ENCODE measurements at regions not wholly inside any gene's neighbourhood (a gene's known extent, or its start where the extent isn't known, plus 50 kb on each side); places are given as distances from the start of the nearest gene placed in this dataset.

DNA sequence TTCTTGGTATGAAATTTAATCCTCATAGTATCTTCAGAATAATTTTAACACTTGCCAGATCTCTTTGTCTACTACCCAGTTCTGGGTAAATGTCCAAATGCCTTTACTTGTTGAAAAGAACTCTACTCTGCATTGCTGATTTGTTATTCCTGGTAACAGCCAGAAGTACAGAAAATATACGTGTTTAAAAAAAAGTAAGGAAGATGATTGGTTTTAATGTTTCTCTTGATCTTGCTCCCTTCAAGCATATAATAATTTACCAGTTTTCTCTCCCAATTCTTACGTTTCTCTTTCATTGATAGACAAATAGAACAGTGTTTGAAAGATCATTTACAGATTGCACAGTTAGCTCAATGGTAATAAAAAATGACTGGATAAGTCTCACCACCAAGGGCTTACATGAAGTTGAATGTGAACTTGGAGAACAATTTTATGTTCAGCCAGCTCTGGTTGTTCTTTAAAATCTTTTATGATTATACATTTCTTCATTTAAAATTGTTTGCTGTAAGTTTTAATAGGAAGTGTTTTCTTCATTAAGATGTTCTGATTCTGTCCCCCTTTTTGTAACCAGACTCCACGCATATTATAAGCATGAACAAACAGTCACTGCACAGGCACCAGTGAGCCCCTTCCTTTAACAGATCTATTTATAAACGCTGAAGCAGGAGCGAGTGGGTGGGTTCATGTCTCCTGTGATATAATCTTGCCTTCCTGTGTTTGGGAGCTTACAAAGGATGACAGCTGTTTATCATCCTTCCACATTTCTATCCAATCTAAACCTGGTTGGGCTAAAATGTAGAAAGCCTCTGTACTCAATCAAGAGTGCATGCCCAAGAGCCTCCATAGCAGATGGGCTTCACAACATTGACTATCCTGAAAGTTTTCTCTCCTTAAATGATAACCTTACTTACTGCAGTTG, 299.5 kb downstream of the PRL start:
- no CpG with 5 or more reads among the region's 5 CpGs for WGBS, 2 experiments (ENCODE audit: insufficient coverage in 2 of 2)
- H3K27ac ChIP-seq (ENCODE audit: low read depth, low read length, severe bottlenecking) = peak overlapping the region; percentile 89

DNA sequence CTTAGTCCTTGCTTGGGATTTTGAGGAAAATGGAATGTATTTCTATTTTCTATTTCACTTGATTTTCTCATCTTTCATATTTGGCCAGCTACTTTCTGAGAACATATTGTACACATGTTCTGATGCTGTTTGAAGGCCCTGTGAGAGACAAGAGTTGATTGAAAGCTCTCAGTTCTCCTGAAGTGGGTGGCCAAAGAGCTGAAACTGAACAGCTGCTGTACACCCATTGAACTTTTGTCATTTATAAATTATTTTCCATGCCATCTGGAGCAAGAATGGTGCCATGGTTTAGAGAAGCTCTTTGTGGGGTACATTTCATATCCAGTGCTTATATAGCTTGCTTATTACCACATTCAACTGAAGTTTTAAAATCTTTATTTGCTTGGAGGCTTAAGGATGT, 298.3 kb downstream of the PRL start:
- Histone ChIP-seq H3K4me1 (ENCODE audit: control insufficient read depth, insufficient read depth, low read length, poor library complexity, severe bottlenecking) (peaks cover 53% of the 10 kb centered on the region), H3K36me3 (ENCODE audit: control insufficient read depth, insufficient read depth, low read length) (no peaks in the 10 kb centered on the region), H3K4me3 (ENCODE audit: extremely low read depth, insufficient read depth, low read length, poor library complexity, severe bottlenecking) (no peak overlapping the region), H3K27ac (ENCODE audit: low read depth, low read length, severe bottlenecking) (peak overlapping the region; percentile 89), H3K9me3 (ENCODE audit: control insufficient read depth, low read length) (no peaks in the 10 kb centered on the region)

More for the DNA sequence above, 299.5 kb downstream of the PRL start:
- Histone ChIP-seq H3K4me1 (ENCODE audit: control insufficient read depth, insufficient read depth, low read length, poor library complexity, severe bottlenecking) (peaks cover 56% of the 10 kb centered on the region), H3K36me3 (ENCODE audit: control insufficient read depth, insufficient read depth, low read length) (no peaks in the 10 kb centered on the region), H3K9me3 (ENCODE audit: control insufficient read depth, low read length) (no peaks in the 10 kb centered on the region), H3K4me3 (ENCODE audit: extremely low read depth, insufficient read depth, low read length, poor library complexity, severe bottlenecking) (no peak overlapping the region)

- WGBS, 2 experiments (ENCODE audit: insufficient coverage in 2 of 2) = 85 to 97% methylated on average over 3 to 4 of the region's 6 CpGs
- Histone ChIP-seq H3K4me1 (ENCODE audit: control insufficient read depth, insufficient read depth, low read length, poor library complexity, severe bottlenecking) (peaks cover 53% of the 10 kb centered on the region), H3K36me3 (ENCODE audit: control insufficient read depth, insufficient read depth, low read length) (no peaks in the 10 kb centered on the region), H3K27ac (ENCODE audit: low read depth, low read length, severe bottlenecking) (peak overlapping the region; percentile 89), H3K4me3 (ENCODE audit: extremely low read depth, insufficient read depth, low read length, poor library complexity, severe bottlenecking) (no peak overlapping the region), H3K9me3 (ENCODE audit: control insufficient read depth, low read length) (no peaks in the 10 kb centered on the region)
Observed at GRCh38 chr6:21999012-21999528, 297.8 kb downstream of the PRL start.

DNA sequence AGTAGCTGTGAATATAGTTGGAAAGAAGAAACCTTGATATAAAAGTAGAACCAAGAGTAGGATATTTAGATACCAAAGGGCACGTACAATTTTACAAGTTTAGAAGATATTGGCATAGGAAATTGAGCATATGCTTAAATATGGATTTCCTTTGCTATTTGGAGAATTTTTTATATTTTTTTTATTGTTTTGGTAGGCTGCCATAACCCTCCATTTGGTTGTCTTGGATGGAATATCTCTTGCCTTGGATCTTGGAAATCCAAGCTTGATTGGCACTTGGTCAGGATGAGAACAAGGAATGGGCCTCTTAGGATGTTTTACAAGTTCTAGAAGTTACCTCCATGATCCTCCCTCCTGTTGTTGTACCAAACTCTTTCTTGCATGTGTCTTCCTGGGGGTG, 297.1 kb downstream of the PRL start:
- Histone ChIP-seq H3K27ac (ENCODE audit: low read depth, low read length, severe bottlenecking) (peak overlapping the region; percentile 89), H3K4me1 (ENCODE audit: control insufficient read depth, insufficient read depth, low read length, poor library complexity, severe bottlenecking) (peaks cover 53% of the 10 kb centered on the region), H3K36me3 (ENCODE audit: control insufficient read depth, insufficient read depth, low read length) (no peaks in the 10 kb centered on the region), H3K4me3 (ENCODE audit: extremely low read depth, insufficient read depth, low read length, poor library complexity, severe bottlenecking) (no peak overlapping the region), H3K9me3 (ENCODE audit: control insufficient read depth, low read length) (no peaks in the 10 kb centered on the region)
- 60% methylated on average over 1 of the region's 1 CpG; no CpG with 5 or more reads in 1 of the 2 experiments for WGBS, 2 experiments (ENCODE audit: insufficient coverage in 2 of 2)

DNA sequence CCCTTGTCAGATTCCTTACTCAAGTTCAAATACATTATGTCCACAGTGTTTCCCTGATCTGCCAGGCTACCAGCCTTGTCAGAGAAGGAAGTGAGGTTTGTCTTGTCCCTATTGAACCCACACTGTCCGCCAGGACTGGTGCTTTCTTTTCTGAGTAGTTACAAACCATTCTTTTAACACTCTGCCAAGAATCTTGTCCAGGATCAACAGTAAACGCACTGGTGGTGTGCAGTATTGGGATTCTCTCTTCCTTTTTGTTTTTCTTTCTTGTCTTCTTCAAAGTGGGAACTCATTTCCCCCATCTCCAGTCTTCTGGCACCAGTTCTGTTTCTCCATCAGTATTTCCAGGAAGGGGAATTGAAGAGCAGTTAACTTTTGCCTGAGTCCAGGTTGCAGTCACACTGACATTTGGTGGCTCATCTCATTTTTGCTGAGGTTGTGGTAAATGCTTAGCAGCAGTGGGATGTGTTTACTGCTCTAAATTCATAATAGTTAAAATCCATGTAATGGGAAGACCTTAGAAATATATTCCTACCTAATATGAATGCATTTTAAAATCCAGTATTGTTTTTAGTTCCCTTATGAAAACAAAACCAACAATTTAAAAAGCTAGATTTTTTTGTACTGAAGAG, 295.3 kb downstream of the PRL start:
- no peaks in the 10 kb centered on the region for H3K36me3 ChIP-seq (ENCODE audit: control insufficient read depth, insufficient read depth, low read length)
- peaks cover 45% of the 10 kb centered on the region for H3K4me1 ChIP-seq (ENCODE audit: control insufficient read depth, insufficient read depth, low read length, poor library complexity, severe bottlenecking)
- WGBS, 2 experiments (ENCODE audit: insufficient coverage in 2 of 2) = 88% methylated on average over 1 of the region's 2 CpGs; no CpG with 5 or more reads in 1 of the 2 experiments
- peak overlapping the region; percentile 13 for H3K27ac ChIP-seq (ENCODE audit: low read depth, low read length, severe bottlenecking)
- no peak overlapping the region for H3K4me3 ChIP-seq (ENCODE audit: extremely low read depth, insufficient read depth, low read length, poor library complexity, severe bottlenecking)
- H3K9me3 ChIP-seq (ENCODE audit: control insufficient read depth, low read length) = peaks cover 6% of the 10 kb centered on the region

DNA sequence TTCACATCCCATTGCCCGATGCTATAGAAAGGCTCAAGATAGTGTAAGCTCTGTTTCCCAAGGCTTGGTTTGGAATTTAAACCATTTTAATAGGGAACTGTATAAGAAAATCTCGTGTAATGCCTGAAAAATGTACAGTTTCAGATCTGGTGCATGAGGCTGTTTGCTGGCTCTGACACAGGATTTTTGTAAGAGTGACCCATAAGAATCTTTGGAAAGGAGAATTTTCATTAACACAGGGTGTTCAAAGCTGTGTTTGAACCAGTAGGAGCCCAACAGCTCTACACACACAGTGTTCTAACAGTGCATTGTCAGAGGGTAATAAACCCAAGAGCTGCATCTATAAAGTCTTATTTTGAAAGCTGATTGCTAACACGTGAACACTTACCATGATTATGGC, 293.5 kb downstream of the PRL start:
- WGBS, 2 experiments (ENCODE audit: insufficient coverage in 2 of 2) = 90 to 95% methylated on average over 1 to 2 of the region's 3 CpGs
- Histone ChIP-seq H3K4me1 (ENCODE audit: control insufficient read depth, insufficient read depth, low read length, poor library complexity, severe bottlenecking) (peaks cover 36% of the 10 kb centered on the region), H3K27ac (ENCODE audit: low read depth, low read length, severe bottlenecking) (peak overlapping the region; percentile 19), H3K36me3 (ENCODE audit: control insufficient read depth, insufficient read depth, low read length) (no peaks in the 10 kb centered on the region), H3K9me3 (ENCODE audit: control insufficient read depth, low read length) (peaks cover 10% of the 10 kb centered on the region), H3K4me3 (ENCODE audit: extremely low read depth, insufficient read depth, low read length, poor library complexity, severe bottlenecking) (no peak overlapping the region)

DNA sequence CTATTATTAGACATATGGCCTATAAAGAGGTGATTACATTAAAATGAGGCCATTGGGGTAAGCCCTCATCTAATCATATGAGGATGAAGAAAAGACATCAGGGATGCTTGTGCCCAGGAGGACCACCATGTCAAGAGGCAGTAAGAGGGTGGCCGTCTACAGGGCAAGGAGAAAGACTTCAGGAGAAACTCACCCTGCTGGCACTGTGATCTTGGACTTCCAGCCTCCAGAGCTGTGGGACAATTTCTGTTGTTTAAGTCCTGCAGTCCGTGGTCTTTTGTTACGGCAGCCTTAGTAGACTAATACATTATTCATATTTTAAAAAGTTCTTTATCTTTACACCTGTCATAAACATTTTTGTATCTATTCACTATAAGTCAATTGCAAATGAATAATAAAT, 290.0 kb downstream of the PRL start:
- peaks cover 10% of the 10 kb centered on the region for H3K9me3 ChIP-seq (ENCODE audit: control insufficient read depth, low read length)
- peaks cover 16% of the 10 kb centered on the region for H3K4me1 ChIP-seq (ENCODE audit: control insufficient read depth, insufficient read depth, low read length, poor library complexity, severe bottlenecking)
- H3K27ac ChIP-seq (ENCODE audit: low read depth, low read length, severe bottlenecking) = no peak overlapping the region

DNA sequence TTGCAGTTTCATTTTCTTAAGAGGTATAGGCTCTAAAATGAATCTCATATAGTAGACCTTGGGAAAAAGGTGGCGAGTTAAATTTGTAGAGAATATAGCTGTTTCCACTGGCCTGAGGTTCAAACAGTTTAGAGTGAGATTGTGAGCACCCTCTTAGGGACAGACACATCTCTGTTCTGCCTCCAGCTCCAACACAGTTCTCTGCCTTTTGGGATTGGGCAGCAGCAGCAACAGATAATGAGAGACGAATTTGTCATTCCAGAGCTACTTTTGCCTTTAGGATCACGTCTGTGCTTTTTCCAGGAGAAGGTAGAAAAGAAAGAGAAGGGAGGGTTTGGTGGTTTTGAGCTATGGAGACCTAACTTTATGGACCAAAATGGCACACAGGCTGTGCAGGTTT, 289.4 kb downstream of the PRL start:
- peaks cover 16% of the 10 kb centered on the region for H3K4me1 ChIP-seq (ENCODE audit: control insufficient read depth, insufficient read depth, low read length, poor library complexity, severe bottlenecking)
- peak overlapping the region; percentile 61 for H3K27ac ChIP-seq (ENCODE audit: low read depth, low read length, severe bottlenecking)
- no peaks in the 10 kb centered on the region for H3K36me3 ChIP-seq (ENCODE audit: control insufficient read depth, insufficient read depth, low read length)
- no peak overlapping the region for H3K4me3 ChIP-seq (ENCODE audit: extremely low read depth, insufficient read depth, low read length, poor library complexity, severe bottlenecking)
- 75 to 78% methylated on average over 3 of the region's 3 CpGs for WGBS, 2 experiments (ENCODE audit: insufficient coverage in 2 of 2)
- peaks cover 10% of the 10 kb centered on the region for H3K9me3 ChIP-seq (ENCODE audit: control insufficient read depth, low read length)

More for the DNA sequence above, 290.0 kb downstream of the PRL start:
- WGBS, 2 experiments (ENCODE audit: insufficient coverage in 2 of 2) = 70 to 100% methylated on average over 1 of the region's 3 CpGs
- no peaks in the 10 kb centered on the region for H3K36me3 ChIP-seq (ENCODE audit: control insufficient read depth, insufficient read depth, low read length)
- H3K4me3 ChIP-seq (ENCODE audit: extremely low read depth, insufficient read depth, low read length, poor library complexity, severe bottlenecking) = no peak overlapping the region

GRCh38 chr6:22008248-22008836, 288.5 kb downstream of the PRL start:
- no peaks in the 10 kb centered on the region for H3K36me3 ChIP-seq (ENCODE audit: control insufficient read depth, insufficient read depth, low read length)
- H3K4me3 ChIP-seq (ENCODE audit: extremely low read depth, insufficient read depth, low read length, poor library complexity, severe bottlenecking) = no peak overlapping the region
- peak overlapping the region; percentile 61 for H3K27ac ChIP-seq (ENCODE audit: low read depth, low read length, severe bottlenecking)
- WGBS, 2 experiments (ENCODE audit: insufficient coverage in 2 of 2) = 33% methylated on average over 1 of the region's 3 CpGs; no CpG with 5 or more reads in 1 of the 2 experiments
- H3K4me1 ChIP-seq (ENCODE audit: control insufficient read depth, insufficient read depth, low read length, poor library complexity, severe bottlenecking) = peaks cover 16% of the 10 kb centered on the region
- peaks cover 10% of the 10 kb centered on the region for H3K9me3 ChIP-seq (ENCODE audit: control insufficient read depth, low read length)

- no peak overlapping the region for H3K4me3 ChIP-seq (ENCODE audit: extremely low read depth, insufficient read depth, low read length, poor library complexity, severe bottlenecking)
- H3K27ac ChIP-seq (ENCODE audit: low read depth, low read length, severe bottlenecking) = no peak overlapping the region
- peaks cover 16% of the 10 kb centered on the region for H3K4me1 ChIP-seq (ENCODE audit: control insufficient read depth, insufficient read depth, low read length, poor library complexity, severe bottlenecking)
- H3K36me3 ChIP-seq (ENCODE audit: control insufficient read depth, insufficient read depth, low read length) = no peaks in the 10 kb centered on the region
- 100% methylated on average over 1 of the region's 3 CpGs; no CpG with 5 or more reads in 1 of the 2 experiments for WGBS, 2 experiments (ENCODE audit: insufficient coverage in 2 of 2)
- H3K9me3 ChIP-seq (ENCODE audit: control insufficient read depth, low read length) = peaks cover 10% of the 10 kb centered on the region
Observed at GRCh38 chr6:22010102-22010501, 286.7 kb downstream of the PRL start.

Measured in mesodermal cell (in vitro differentiated cells).